Smooth muscle cell (in vitro differentiated cells): ENCODE measurements at regions not wholly inside any gene's neighbourhood (a gene's known extent, or its start where the extent isn't known, plus 50 kb on each side); places are given as distances from the start of the nearest gene placed in this dataset.
"Not testable (repeated sequence)": the region's sequence is repeated elsewhere in the genome, so short reads cannot be mapped to it uniquely, and the experiment has no call there.

Source experiments
- DNase-seq: peaks from one replicate; lab custom pipeline; 2025; ENCODE audit not compliant: unreplicated experiment; lab: John Stamatoyannopoulos, UW
- H2AFZ ChIP-seq: fragments of 200-600 bp; sonication (generic); 2 replicates; pipeline ENCODE4 v1.6.0; 2016; ENCODE audit warnings: antibody characterized with exemption, low read depth, mild to moderate bottlenecking
- H3F3A ChIP-seq: fragments of 200-600 bp; sonication (generic); 2 replicates; pipeline ENCODE4 v1.6.0; 2017; ENCODE audit warnings: antibody characterized with exemption, low read depth
- H3K27ac ChIP-seq: fragments of 200-600 bp; sonication (generic); 2 replicates; pipeline ENCODE4 v1.5.1; 2016; ENCODE audit warnings: low read depth, mild to moderate bottlenecking
- H3K27me3 ChIP-seq: fragments of 200-600 bp; sonication (generic); 2 replicates; pipeline ENCODE4 v1.6.1; 2016; ENCODE audit warnings: low read depth, mild to moderate bottlenecking
- H3K36me3 ChIP-seq: fragments of 200-600 bp; sonication (generic); 2 replicates; pipeline ENCODE4 v1.5.1; 2016; ENCODE audit warnings: low read depth
- H3K4me1 ChIP-seq: fragments of 200-600 bp; sonication (generic); 2 replicates; pipeline ENCODE4 v1.5.1; 2016; ENCODE audit warnings: low read depth
- H3K4me2 ChIP-seq: fragments of 200-600 bp; sonication (generic); 2 replicates; pipeline ENCODE4 v1.6.0; 2016; ENCODE audit warnings: mild to moderate bottlenecking
- H3K4me3 ChIP-seq: fragments of 200-600 bp; sonication (generic); 2 replicates; pipeline ENCODE4 v1.5.1; 2016; ENCODE audit warnings: mild to moderate bottlenecking
- H3K79me2 ChIP-seq: fragments of 200-600 bp; sonication (generic); 2 replicates; pipeline ENCODE4 v1.6.0; 2016; ENCODE audit warnings: low read depth, mild to moderate bottlenecking
- H3K9ac ChIP-seq: fragments of 200-600 bp; sonication (generic); 2 replicates; pipeline ENCODE4 v1.6.0; 2016; ENCODE audit warnings: low read depth
- H3K9me3 ChIP-seq: fragments of 200-600 bp; sonication (generic); replicated peaks from 2 replicates; pipeline ENCODE4 v1.5.1; 2016; ENCODE audit warnings: low read depth
- H4K20me1 ChIP-seq: fragments of 200-600 bp; sonication (generic); 2 replicates; pipeline ENCODE4 v1.6.0; 2016; ENCODE audit warnings: low read depth
- WGBS: methylation state at CpG from one replicate; pipeline ENCODE4 v1.1.7; 2016; ENCODE audit warnings: low lambda C conversion rate; 5-methylcytosine and 5-hydroxymethylcytosine counted together
- TF ChIP-seq, protein P1 (sequence below): fragments of 200-600 bp; sonication (generic); IDR thresholded peaks from 2 replicates; pipeline ENCODE4 v1.5.1; 2017; ENCODE audit warnings: borderline replicate concordance, mild to moderate bottlenecking, antibody characterized with exemption; ENCODE audit not compliant: insufficient read depth, poor library complexity, severe bottlenecking

DNA sequence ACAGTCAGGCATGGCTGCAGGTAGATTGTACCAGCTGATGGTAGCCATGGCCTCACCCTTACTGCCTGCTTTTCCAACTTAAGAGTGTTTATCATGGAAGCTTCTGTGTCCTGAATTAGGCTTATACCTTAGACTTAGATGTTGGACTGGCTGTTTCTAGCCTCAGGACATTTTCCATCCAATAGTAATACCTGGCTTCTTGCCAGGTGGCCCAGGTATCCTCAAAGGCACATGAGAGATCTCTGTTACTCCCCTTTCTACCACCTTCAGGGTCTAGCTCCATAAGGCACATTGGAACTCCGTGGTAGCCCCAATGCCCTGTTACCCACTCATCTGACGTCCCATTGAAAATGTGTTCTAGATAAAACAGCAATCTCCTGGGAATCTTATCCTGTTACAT is 407.5 kb downstream of the SPRY2 start:
- WGBS: 100% methylated on average over 2 of the region's 2 CpGs
- TF ChIP-seq, protein P1, sequence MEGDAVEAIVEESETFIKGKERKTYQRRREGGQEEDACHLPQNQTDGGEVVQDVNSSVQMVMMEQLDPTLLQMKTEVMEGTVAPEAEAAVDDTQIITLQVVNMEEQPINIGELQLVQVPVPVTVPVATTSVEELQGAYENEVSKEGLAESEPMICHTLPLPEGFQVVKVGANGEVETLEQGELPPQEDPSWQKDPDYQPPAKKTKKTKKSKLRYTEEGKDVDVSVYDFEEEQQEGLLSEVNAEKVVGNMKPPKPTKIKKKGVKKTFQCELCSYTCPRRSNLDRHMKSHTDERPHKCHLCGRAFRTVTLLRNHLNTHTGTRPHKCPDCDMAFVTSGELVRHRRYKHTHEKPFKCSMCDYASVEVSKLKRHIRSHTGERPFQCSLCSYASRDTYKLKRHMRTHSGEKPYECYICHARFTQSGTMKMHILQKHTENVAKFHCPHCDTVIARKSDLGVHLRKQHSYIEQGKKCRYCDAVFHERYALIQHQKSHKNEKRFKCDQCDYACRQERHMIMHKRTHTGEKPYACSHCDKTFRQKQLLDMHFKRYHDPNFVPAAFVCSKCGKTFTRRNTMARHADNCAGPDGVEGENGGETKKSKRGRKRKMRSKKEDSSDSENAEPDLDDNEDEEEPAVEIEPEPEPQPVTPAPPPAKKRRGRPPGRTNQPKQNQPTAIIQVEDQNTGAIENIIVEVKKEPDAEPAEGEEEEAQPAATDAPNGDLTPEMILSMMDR: no peak

DNA sequence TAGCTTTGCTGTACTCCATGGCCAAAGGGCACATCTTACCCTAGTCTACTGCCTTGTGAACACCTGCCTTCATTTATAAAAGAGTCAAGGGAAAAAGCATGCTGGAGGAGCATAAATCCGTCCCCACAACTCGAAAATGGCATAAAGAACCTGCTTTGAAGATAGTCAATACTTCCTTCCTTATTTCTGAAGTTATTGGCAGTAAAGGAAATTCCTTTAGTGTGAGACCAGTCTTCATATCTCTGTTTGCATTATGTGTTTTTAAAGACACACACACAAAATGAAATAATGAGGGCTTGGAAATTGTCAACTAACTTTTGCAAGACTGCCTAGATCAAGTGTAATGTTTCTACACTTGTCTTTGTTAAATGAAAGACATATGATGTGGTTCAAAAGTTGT is 408.4 kb downstream of the SPRY2 start:
- H3K36me3 ChIP-seq: no peaks in the 10 kb centered on the region

More for the DNA sequence above, 407.5 kb downstream of the SPRY2 start:
- peaks cover 11% of the 10 kb centered on the region for H3F3A ChIP-seq
- H3K4me2 ChIP-seq: no peak overlapping the region
- H3K27me3 ChIP-seq: no peaks in the 10 kb centered on the region
- peaks cover 27% of the 10 kb centered on the region for H3K4me1 ChIP-seq
- no peak overlapping the region for H3K4me3 ChIP-seq
- H3K9ac ChIP-seq: no peak overlapping the region
- H3K36me3 ChIP-seq: no peaks in the 10 kb centered on the region
- DNase-seq: no peak
- no peaks in the 10 kb centered on the region for H3K79me2 ChIP-seq
- no peaks in the 10 kb centered on the region for H3K9me3 ChIP-seq
- H2AFZ ChIP-seq: no peak overlapping the region
- no peak overlapping the region for H3K27ac ChIP-seq
- no peaks in the 10 kb centered on the region for H4K20me1 ChIP-seq

GRCh38 chr13:79923973-79924556 is 416.9 kb downstream of the SPRY2 start:
- H2AFZ ChIP-seq, H3K4me1 ChIP-seq, H3K4me3 ChIP-seq, H4K20me1 ChIP-seq, H3K27me3 ChIP-seq, H3K4me2 ChIP-seq, H3K79me2 ChIP-seq, DNase-seq, H3K9me3 ChIP-seq, H3F3A ChIP-seq, H3K27ac ChIP-seq, H3K9ac ChIP-seq, H3K36me3 ChIP-seq: not testable (repeated sequence)
- WGBS: 100% methylated on average over 1 of the region's 1 CpG

More for the DNA sequence above, 408.4 kb downstream of the SPRY2 start:
- no peak for DNase-seq
- H3F3A ChIP-seq: peaks cover 11% of the 10 kb centered on the region
- H3K79me2 ChIP-seq: no peaks in the 10 kb centered on the region
- H3K4me3 ChIP-seq: no peak overlapping the region
- WGBS: 81% methylated on average over 2 of the region's 2 CpGs
- no peak overlapping the region for H3K27ac ChIP-seq
- no peak overlapping the region for H3K4me2 ChIP-seq
- no peaks in the 10 kb centered on the region for H3K9me3 ChIP-seq
- TF ChIP-seq, protein P1: no peak
- H4K20me1 ChIP-seq: no peaks in the 10 kb centered on the region
- peaks cover 20% of the 10 kb centered on the region for H3K4me1 ChIP-seq
- no peak overlapping the region for H3K9ac ChIP-seq
- H2AFZ ChIP-seq: no peak overlapping the region
- H3K27me3 ChIP-seq: no peaks in the 10 kb centered on the region

DNA sequence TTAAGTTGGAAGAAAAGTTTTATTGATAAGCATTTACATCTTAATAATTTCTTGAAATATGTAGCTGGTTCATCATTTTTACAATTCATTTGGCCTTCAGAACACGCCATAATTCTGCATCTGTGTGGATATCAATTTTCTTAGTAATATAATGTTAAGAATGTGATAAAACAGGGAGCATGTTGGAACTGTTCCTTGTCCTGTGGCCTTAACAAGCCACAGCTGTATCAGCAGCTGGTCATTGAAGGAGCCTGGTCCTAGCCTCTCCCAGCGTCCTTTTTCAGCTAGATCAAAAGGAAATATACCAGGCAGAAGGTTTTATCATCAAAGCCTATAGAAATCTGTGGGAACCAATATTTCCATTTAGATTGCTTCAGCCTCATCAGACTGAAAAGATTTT is 421.8 kb downstream of the SPRY2 start:
- no peak overlapping the region for H3K4me3 ChIP-seq

More for the DNA sequence above, 421.8 kb downstream of the SPRY2 start:
- no peaks in the 10 kb centered on the region for H4K20me1 ChIP-seq
- peaks cover 4% of the 10 kb centered on the region for H3K9me3 ChIP-seq
- peak overlapping the region; percentile 77 for H3K4me2 ChIP-seq
- no peaks in the 10 kb centered on the region for H3K27me3 ChIP-seq
- H3K9ac ChIP-seq: peak overlapping the region; percentile 18
- TF ChIP-seq, protein P1: no peak
- H2AFZ ChIP-seq: no peak overlapping the region
- peak overlapping the region; percentile 77 for H3K27ac ChIP-seq
- 14% methylated on average over 2 of the region's 2 CpGs for WGBS
- peaks cover 18% of the 10 kb centered on the region for H3F3A ChIP-seq
- DNase-seq: no peak
- H3K79me2 ChIP-seq: no peaks in the 10 kb centered on the region
- peaks cover 5% of the 10 kb centered on the region for H3K36me3 ChIP-seq
- H3K4me1 ChIP-seq: peaks cover 22% of the 10 kb centered on the region
